Endometrium (tissue), 2 donors: ENCODE measurements at regions not wholly inside any gene's neighbourhood (a gene's known extent, or its start where the extent isn't known, plus 50 kb on each side); places are given as distances from the start of the nearest gene placed in this dataset.

Experiments used
- FAIRE-seq: peaks from 2 replicates; lab custom pipeline; 2012; peaks lifted over from hg19 to GRCh38; lab: Jason Lieb, UNC
- donor health status: control.
- donor health status: control.

- no peak for FAIRE-seq
Measured at GRCh38 chr11:116182356-116182966, 590.3 kb downstream of the BUD13 start.

- FAIRE-seq: no peak
Measured at GRCh38 chr11:116180806-116181600, 591.8 kb downstream of the BUD13 start.

- no peak for FAIRE-seq
Measured at GRCh38 chr11:116179401-116179800, 593.4 kb downstream of the BUD13 start.

GRCh38 chr11:116177521-116178210, 595.1 kb downstream of the BUD13 start:
- FAIRE-seq: no peak

- FAIRE-seq: no peak
Measured at GRCh38 chr11:116176484-116177005, 596.2 kb downstream of the BUD13 start.

GRCh38 chr11:116175707-116176106, 597.1 kb downstream of the BUD13 start:
- no peak for FAIRE-seq

GRCh38 chr11:116173941-116174911, 598.6 kb downstream of the BUD13 start:
- no peak for FAIRE-seq

- no peak for FAIRE-seq
Measured at GRCh38 chr11:116173506-116173905, 599.3 kb downstream of the BUD13 start.

GRCh38 chr11:116172851-116173250, 599.9 kb downstream of the BUD13 start:
- FAIRE-seq: no peak

GRCh38 chr11:116172156-116172555, 600.6 kb downstream of the BUD13 start:
- no peak for FAIRE-seq

GRCh38 chr11:116171271-116172140, 601.3 kb downstream of the BUD13 start:
- no peak for FAIRE-seq

- no peak for FAIRE-seq
Measured at GRCh38 chr11:116170526-116171120, 602.2 kb downstream of the BUD13 start.

GRCh38 chr11:116169776-116170175, 603.0 kb downstream of the BUD13 start:
- FAIRE-seq: no peak

- FAIRE-seq: no peak
Measured at GRCh38 chr11:116168459-116168787, 604.4 kb downstream of the BUD13 start.

- no peak for FAIRE-seq
Measured at GRCh38 chr11:116167706-116168458, 604.9 kb downstream of the BUD13 start.

- no peak for FAIRE-seq
Measured at GRCh38 chr11:116166573-116167465, 606.0 kb downstream of the BUD13 start.

- FAIRE-seq: no peak
Measured at GRCh38 chr11:116164843-116165242, 607.9 kb downstream of the BUD13 start.

GRCh38 chr11:116162886-116163230, 609.9 kb downstream of the BUD13 start:
- FAIRE-seq: no peak
